ENCODE measurements at regions not wholly inside any gene's neighbourhood (a gene's known extent, or its start where the extent isn't known, plus 50 kb on each side); places are given as distances from the start of the nearest gene placed in this dataset.

GRCh38 chr13:23098161-23098907 lies 82.4 kb upstream of the SGCG start:
- no peak for TF ChIP-seq CTCF (IDR thresholded peaks at IDR 0.05)
- no peak for TF ChIP-seq POLR2AphosphoS5 (IDR thresholded peaks at IDR 0.05)
